Panc1 (cell line): ENCODE measurements at regions not wholly inside any gene's neighbourhood (a gene's known extent, or its start where the extent isn't known, plus 50 kb on each side); places are given as distances from the start of the nearest gene placed in this dataset.

ENCODE experiments used
- SIN3A ChIP-seq: IDR thresholded peaks from 2 replicates; pipeline ENCODE4 v1.6.1; 2012; ENCODE audit warnings: low read depth, mild to moderate bottlenecking, low read length, moderate library complexity, borderline replicate concordance; ENCODE audit not compliant: insufficient read depth
- TF ChIP-seq, protein P1 (sequence below): fragments of 450-650 bp; IDR thresholded peaks from 2 replicates; pipeline ENCODE4 v1.5.1; 2017; ENCODE audit warnings: mild to moderate bottlenecking

DNA sequence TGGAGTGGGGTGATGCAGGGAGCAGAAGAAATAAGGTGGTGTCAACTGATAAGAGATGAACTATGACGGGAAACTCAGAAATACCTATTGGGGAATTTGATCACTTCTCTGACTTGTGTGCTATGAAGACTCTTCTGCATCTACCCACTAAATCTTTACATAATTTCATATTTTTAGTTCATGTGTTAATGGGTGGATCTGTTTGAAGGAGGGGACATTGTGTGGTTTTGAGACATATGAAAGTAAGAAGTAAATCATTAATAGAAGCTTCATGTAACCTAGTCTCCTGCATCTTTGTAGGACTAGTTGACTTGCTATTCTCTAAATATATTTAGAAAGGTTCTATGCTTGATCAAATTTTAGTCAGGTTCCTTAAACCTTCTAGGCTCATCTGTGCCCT is 86.6 kb upstream of the MEI4 start:
- TF ChIP-seq, protein P1, sequence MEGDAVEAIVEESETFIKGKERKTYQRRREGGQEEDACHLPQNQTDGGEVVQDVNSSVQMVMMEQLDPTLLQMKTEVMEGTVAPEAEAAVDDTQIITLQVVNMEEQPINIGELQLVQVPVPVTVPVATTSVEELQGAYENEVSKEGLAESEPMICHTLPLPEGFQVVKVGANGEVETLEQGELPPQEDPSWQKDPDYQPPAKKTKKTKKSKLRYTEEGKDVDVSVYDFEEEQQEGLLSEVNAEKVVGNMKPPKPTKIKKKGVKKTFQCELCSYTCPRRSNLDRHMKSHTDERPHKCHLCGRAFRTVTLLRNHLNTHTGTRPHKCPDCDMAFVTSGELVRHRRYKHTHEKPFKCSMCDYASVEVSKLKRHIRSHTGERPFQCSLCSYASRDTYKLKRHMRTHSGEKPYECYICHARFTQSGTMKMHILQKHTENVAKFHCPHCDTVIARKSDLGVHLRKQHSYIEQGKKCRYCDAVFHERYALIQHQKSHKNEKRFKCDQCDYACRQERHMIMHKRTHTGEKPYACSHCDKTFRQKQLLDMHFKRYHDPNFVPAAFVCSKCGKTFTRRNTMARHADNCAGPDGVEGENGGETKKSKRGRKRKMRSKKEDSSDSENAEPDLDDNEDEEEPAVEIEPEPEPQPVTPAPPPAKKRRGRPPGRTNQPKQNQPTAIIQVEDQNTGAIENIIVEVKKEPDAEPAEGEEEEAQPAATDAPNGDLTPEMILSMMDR, result no peak
- TF ChIP-seq SIN3A, result no peak
